LHCN-M2 (cell line): ENCODE measurements at regions not wholly inside any gene's neighbourhood (a gene's known extent, or its start where the extent isn't known, plus 50 kb on each side); places are given as distances from the start of the nearest gene placed in this dataset.
"Not testable (repeated sequence)": the region's sequence is repeated elsewhere in the genome, so short reads cannot be mapped to it uniquely, and the experiment has no call there.

Experiments
- DNase-seq: peaks from one replicate; pipeline ENCODE4 v3.0.0-alpha.2; 2012; ENCODE audit warnings: low read depth

- no peak for DNase-seq
Measured at GRCh38 chr10:37067576-37067975, 57.8 kb upstream of the ANKRD30A start.

GRCh38 chr10:37062296-37062695 lies 63.1 kb upstream of the ANKRD30A start:
- DNase-seq, result not testable (repeated sequence)

DNA sequence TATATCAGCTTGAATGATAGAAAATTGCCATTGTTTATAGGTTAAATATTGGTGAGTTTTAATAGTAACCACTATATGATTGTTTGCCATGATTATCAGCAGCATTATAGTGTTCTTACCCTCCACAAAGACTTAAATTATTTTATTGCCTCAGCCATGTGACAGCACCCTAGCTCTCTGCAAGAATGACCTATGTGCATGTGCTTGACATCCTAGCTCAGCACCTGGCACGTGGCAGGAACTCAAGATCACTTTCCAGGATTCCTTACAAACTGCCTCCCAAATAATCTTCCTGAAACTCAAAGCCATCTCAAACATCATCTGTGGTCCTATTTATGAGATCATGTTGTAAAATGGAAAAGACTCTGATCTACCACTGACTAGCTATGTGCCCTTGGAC lies 68.1 kb upstream of the ANKRD30A start:
- no peak for DNase-seq

DNA sequence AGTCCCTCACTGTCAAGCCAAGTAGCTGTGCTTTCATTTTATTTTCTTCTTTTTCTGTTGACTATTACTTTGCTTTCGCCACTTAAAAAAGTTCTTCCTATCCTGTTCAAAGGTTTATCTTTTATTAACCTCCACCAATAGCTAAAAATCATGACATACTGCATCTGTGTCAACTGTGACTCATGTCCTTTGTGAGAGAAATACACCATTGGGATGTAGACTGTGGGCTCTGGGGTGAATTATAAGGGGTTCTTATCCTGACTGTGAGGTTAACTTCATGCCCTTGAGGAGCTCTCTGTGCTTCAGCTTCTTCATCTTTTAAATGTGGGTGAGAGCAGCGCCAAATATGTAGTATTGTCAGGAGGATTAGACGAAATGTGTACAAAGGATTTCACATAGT lies 71.9 kb upstream of the ANKRD30A start:
- DNase-seq, result no peak

DNA sequence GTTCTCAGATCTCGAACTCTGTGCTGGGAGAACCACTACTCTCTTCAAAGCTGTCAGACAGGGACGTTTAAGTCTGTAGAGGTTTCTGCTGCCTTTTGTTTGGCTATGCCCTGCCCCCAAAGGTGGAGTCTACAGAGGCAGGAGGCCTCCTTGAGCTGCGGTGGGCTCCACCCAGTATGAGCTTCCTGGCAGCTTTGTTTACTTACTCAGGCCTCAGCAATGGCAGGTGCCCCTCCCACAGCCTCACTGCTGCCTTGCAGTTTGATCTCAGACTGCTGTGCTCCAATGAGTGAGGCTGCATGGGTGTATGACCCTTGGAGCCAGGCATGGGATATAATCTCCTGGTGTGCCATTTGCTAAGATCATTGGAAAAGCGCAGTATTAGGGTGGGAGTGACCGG lies 75.4 kb upstream of the ANKRD30A start:
- DNase-seq, result not testable (repeated sequence)

DNA sequence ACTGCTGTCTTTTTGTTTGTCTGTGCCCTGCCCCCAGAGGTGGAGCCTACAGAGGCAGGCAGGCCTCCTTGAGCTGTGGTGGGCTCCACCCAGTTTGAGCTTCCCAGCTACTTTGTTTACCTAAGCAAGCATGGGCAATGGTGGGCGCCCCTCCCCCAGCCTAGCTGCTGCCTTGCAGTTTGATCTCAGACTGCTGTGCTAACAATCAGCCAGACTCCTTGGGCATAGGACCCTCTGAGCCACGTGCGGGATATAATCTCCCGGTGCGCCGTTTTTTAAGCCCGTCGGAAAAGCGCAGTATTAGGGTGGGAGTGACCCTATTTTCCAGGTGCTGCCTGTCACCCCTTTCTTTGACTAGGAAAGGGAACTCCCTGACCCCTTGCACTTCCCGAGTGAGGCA lies 81.1 kb upstream of the ANKRD30A start:
- not testable (repeated sequence) for DNase-seq

DNA sequence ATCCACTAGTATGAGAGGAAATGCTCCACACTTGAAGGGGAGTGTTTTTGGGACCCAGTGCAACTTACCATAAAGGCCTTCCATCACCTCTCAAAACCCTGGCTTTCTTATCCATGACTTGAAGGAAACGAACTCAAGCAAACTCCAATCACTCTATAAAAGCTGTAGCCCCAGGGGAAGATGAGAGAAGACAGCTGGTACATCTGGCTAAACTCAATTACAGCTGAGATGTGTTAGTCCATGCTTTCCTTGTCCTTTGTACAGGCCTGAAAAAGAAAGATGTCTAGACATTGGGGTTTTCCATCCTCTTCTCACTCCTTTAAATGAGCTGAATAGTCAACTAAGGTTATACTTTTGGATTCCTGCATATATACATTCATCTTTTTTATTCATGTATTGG lies 89.5 kb upstream of the ANKRD30A start:
- no peak for DNase-seq

DNA sequence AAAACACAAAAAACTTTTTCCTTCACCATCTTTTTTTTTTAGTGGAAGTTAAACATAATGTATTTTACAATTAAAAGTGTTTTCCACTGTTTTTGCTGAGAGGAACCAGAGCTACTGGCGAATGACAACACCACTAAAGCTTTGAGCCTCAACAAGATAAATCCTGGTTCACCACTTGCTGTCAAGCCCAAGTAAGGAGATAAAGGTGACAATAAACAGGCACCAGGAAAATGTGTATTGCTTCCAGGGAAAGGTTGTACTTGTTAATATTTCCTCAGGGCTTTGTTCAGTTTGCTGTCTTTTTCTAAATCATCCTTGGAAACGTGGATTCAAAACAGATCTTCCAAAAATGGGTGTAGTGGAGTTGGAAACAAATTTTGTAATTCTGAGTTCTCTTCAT lies 109.9 kb upstream of the ANKRD30A start:
- DNase-seq, result no peak

GRCh38 chr10:37010741-37011140 lies 114.7 kb upstream of the ANKRD30A start:
- no peak for DNase-seq

DNA sequence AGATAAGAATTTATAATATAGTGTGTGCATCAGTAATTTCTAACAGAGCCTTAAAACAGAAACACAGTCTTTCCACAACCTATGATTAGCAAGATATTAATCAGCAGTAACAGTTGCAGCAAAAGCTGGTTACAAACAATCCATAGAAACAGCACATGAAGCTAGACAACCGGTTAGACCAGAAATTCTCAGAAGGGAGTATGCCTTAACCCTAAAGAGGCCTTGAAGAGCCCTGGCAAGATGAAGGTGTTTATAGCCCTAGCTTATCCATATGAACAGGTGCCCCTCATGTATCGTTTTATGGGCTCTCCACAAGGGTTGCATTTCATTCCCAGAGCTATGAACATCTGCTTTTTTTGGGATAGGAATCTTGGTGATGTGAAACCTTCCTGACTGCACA lies 117.1 kb upstream of the ANKRD30A start:
- not testable (repeated sequence) for DNase-seq

DNA sequence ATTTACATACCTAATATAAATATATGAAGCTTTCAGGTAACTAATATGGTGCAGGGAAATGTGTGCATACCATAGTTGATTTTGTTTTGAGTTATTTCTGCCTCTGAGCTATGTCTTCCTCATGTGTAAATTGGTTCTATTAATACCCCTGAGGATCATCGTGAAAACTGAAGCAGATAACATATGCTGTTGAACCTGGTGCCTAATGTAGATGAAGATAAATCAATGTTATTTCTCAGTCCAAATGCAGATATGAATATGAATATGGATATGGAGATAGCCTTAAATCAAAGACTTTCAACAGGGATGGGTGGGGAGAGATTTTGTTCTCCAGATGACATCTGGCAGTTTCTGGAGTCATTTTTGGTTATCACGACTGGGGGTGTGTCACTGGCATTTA lies 122.3 kb upstream of the ANKRD30A start:
- DNase-seq, result no peak

- DNase-seq, result not testable (repeated sequence)
Measured at GRCh38 chr10:36995806-36996205, 129.6 kb upstream of the ANKRD30A start.

DNA sequence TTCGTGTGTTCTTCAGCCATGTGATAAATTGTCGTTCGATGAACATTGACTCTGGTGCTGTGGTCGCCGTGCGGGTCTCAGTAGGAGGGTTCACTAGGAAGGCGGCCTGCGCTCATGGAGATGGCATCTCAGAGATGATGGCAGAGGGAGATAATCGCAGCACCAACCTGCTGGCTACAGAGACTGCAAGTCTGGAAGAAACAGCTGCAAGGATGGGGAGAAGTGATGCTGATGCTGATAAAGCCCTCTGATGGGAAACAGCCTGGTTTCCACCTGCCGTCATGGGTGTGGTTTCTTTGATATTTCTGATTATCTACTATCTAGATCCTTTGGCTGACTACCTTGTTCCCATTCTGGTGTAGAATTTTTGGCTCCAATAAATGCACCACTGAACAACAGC lies 130.5 kb upstream of the ANKRD30A start:
- DNase-seq, result no peak

DNA sequence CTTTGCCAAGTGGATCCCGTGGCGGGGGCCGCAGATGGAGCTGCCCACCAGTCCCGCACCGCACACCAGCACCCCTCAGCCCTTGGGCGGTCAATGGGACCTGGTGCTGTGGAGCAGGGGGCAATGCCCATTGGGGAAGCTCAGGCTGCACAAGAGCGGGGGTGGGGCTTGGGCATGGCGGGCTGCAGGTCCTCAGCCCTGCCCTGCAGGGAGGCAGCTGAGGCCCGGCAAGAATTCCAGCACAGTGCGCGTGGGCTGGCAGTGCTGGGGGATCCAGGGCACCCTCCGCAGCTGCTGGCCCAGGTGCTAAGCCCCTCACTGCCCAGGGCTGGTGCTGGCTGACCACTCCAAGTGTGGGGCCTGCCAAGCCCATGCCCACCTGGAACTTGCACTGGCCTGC lies 136.2 kb upstream of the ANKRD30A start:
- DNase-seq, result no peak

DNA sequence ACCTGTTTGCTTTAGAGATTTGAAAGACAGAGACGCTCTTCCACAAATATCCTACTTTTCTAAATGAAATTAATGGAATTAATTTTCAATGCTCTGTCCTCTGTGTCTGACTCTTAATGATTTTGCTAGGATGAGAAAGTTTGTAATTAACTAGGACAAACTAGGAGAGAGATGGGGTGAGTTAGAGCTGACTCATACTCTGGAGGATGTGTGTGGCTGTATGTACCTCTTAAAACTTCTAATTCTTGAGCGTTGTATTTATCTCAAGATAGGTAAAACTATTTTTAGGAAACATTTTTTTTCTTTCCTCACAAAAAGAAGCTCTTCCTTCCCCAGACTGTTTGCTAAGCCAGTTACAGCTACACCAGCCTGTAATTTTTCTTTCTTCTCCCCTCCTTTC lies 178.8 kb upstream of the ANKRD30A start:
- DNase-seq, result no peak

GRCh38 chr10:36943544-36943943 lies 181.9 kb upstream of the ANKRD30A start:
- no peak for DNase-seq

DNA sequence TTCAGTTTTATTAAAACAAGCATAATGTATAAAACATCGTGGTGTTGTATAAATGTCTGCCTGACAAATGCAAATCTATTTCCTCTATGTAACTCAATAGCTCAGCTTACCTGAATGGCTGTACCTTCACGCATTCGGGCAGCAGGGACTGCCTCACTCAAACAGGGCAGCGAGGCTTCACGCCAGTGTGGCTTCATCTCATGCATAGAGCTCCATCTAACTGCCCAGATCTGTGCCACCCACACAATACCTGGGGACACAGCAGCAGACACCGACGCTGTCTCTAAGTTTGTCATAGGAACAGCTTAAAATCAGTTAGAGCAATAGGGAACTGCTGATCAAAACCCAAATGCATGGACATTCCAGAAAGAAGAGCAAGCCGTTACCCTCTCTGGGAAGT lies 182.8 kb upstream of the ANKRD30A start:
- DNase-seq, result no peak

DNA sequence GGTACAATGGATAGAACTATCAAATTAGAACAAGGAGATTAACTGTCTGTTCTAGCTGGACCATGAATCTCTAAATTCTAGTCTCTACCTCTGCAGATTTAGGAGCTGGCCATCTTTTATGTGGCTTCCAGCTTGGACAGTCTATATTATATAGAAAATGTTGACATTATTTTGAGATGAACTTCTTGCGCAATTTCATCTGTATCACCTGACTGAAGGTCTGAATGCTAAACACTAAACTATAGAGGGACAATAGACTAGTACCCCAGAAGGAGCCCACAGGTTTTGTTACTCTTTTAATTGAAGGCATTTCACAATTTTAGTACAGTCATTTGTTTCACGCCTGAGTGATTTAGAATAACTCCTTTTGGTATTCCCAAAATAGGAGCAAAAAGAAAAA lies 222.4 kb upstream of the ANKRD30A start:
- DNase-seq, result no peak

GRCh38 chr10:36899652-36900051 lies 225.7 kb upstream of the ANKRD30A start:
- no peak for DNase-seq

DNA sequence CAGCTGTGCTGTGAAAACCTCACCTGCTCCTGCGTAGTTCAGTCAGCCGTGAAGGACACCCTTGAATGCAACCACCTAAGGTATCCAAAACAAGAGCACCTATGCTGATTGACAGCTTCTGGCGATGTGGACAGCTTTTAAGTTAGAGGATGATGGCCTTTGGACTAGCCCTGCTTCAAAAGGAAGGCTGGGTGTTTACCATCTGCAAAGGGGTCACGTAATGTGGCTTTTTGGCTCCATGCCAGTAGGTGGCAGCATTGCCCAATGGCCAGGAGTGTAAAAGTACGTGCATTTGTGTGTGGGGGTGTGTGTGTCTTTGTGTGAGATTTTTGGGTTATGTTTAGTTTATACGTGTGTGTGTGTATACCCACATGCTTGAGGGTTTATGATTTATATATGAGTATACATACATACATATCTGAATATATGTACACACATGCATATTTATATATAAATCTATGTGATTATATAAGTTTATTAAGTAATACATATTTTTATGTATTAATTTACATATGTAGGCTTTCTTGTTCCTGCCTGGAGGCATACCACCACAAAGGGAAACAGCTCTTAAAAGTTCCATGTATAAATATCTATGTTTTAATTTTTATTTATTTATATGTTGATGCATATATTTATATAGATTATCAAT lies 236.3 kb upstream of the ANKRD30A start:
- DNase-seq, result peak; percentile 20

DNA sequence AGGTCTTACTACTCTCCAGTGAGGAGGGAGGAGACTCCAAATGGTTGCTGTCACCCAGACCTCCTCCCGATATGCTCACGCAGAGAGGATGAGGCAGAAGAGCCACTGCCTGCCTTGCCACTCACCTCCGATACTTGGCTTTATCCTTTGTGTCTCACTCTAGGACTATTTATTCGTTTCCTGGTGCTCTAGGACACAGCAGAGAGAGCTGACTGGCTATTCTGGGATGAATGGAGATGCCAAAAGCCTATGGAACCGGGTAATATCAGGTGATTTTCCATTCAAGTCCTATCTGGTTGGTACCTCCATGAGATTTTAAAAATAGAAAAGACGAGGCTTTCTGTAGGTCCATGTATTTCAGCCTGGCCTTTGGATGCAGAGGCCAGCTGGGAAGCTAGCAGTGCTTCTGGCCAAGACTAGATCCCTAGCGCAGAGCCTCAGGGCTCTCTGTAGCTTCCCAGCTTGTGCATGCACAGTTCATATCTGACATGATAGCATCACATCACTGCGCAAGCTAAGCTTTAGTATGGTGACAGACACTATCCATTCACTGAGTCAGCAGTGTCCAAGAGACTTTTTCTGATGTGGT lies 239.0 kb upstream of the ANKRD30A start:
- DNase-seq, result no peak

GRCh38 chr10:36885746-36886145 lies 239.7 kb upstream of the ANKRD30A start:
- DNase-seq, result no peak

GRCh38 chr10:36882781-36883180 lies 242.6 kb upstream of the ANKRD30A start:
- DNase-seq, result no peak

GRCh38 chr10:36880898-36881297 lies 244.5 kb upstream of the ANKRD30A start:
- DNase-seq, result peak; percentile 9
